Peyer's patch (tissue), 4 donors: ENCODE measurements at regions not wholly inside any gene's neighbourhood (a gene's known extent, or its start where the extent isn't known, plus 50 kb on each side); places are given as distances from the start of the nearest gene placed in this dataset.

Experiments
- CTCF ChIP-seq, 6 experiments: fragments of 450-650 bp in 4 of 6; fragments of 200-600 bp in 2 of 6; sonication (generic) in 1 of 6; IDR thresholded peaks; one replicate each; pipeline ENCODE4 v1.5.1; 2017 to 2019; ENCODE audit warnings: antibody characterized with exemption in 6 of 6, mild to moderate bottlenecking in 3 of 6, moderate library complexity in 1 of 6
- POLR2A ChIP-seq, 2 donors: fragments of 450-650 bp; IDR thresholded peaks; one replicate each; pipeline ENCODE4 v1.5.1; 2017; ENCODE audit warnings: antibody characterized with exemption in 2 of 2, mild to moderate bottlenecking in 2 of 2, moderate library complexity in 2 of 2

GRCh38 chr1:60942291-60942690 is 140.1 kb upstream of the NFIA start:
- TF ChIP-seq POLR2A (IDR thresholded peaks at IDR 0.05) (no peak), CTCF (IDR thresholded peaks at IDR 0.05) (no peak)
